ENCODE measurements at regions not wholly inside any gene's neighbourhood (a gene's known extent, or its start where the extent isn't known, plus 50 kb on each side); places are given as distances from the start of the nearest gene placed in this dataset.

- TF ChIP-seq POLR2A (IDR thresholded peaks at IDR 0.05) (no peak), CTCF (IDR thresholded peaks at IDR 0.05) (no peak)
These were observed 513.8 kb downstream of the RPL10L start for GRCh38 chr14:46137786-46138185.
